ENCODE measurements at regions not wholly inside any gene's neighbourhood (a gene's known extent, or its start where the extent isn't known, plus 50 kb on each side); places are given as distances from the start of the nearest gene placed in this dataset.

- DNase-seq (ENCODE audit: low spot score) = no peak
- TF ChIP-seq CTCF (IDR thresholded peaks at IDR 0.05; ENCODE audit: extremely low read depth, missing control alignments) = no peak
These were observed 525.5 kb downstream of the SOX6 start for GRCh38 chr11:15830741-15831428.

- TF ChIP-seq CTCF (IDR thresholded peaks at IDR 0.05; ENCODE audit: extremely low read depth, missing control alignments) = no peak
- no peak for DNase-seq (ENCODE audit: low spot score)
These were observed 520.4 kb downstream of the SOX6 start for GRCh38 chr11:15835788-15836411.

GRCh38 chr11:15836795-15837194 is 519.6 kb downstream of the SOX6 start:
- DNase-seq (ENCODE audit: low spot score) = no peak
- TF ChIP-seq CTCF (IDR thresholded peaks at IDR 0.05; ENCODE audit: extremely low read depth, missing control alignments) = no peak

GRCh38 chr11:15837901-15838489 is 518.4 kb downstream of the SOX6 start:
- DNase-seq (ENCODE audit: low spot score) = no peak
- TF ChIP-seq CTCF (IDR thresholded peaks at IDR 0.05; ENCODE audit: extremely low read depth, missing control alignments) = no peak

- no peak for DNase-seq (ENCODE audit: low spot score)
- TF ChIP-seq CTCF (IDR thresholded peaks at IDR 0.05; ENCODE audit: extremely low read depth, missing control alignments) = no peak
These were observed 517.3 kb downstream of the SOX6 start for GRCh38 chr11:15839061-15839460.

- no peak for DNase-seq (ENCODE audit: low spot score)
- TF ChIP-seq CTCF (IDR thresholded peaks at IDR 0.05; ENCODE audit: extremely low read depth, missing control alignments) = no peak
These were observed 515.4 kb downstream of the SOX6 start for GRCh38 chr11:15840966-15841365.

All from GM20000 (cell line).